ENCODE measurements at regions not wholly inside any gene's neighbourhood (a gene's known extent, or its start where the extent isn't known, plus 50 kb on each side); places are given as distances from the start of the nearest gene placed in this dataset.

DNA sequence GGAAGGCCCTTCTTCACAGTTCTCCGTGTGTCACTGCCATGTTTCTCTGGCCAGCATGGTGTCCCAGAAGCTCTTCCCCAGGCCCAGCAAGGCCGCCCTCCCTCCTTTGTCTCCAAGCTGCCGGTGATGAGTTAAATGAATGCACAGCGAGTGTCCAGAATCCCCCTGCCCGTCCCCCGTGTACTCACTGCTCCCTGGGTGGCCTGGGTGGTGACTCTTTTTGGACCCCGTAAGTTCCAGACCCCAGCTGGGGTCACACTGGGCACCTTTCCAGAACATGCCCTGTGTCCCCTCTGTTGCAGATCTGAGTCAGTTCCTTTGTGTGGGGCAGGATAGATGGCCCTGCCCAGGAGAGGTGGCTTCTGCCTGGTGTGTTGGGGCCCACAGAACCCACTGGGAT lies 95.0 kb downstream of the MRPL36 start:
- TF ChIP-seq, protein P1, sequence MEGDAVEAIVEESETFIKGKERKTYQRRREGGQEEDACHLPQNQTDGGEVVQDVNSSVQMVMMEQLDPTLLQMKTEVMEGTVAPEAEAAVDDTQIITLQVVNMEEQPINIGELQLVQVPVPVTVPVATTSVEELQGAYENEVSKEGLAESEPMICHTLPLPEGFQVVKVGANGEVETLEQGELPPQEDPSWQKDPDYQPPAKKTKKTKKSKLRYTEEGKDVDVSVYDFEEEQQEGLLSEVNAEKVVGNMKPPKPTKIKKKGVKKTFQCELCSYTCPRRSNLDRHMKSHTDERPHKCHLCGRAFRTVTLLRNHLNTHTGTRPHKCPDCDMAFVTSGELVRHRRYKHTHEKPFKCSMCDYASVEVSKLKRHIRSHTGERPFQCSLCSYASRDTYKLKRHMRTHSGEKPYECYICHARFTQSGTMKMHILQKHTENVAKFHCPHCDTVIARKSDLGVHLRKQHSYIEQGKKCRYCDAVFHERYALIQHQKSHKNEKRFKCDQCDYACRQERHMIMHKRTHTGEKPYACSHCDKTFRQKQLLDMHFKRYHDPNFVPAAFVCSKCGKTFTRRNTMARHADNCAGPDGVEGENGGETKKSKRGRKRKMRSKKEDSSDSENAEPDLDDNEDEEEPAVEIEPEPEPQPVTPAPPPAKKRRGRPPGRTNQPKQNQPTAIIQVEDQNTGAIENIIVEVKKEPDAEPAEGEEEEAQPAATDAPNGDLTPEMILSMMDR (IDR thresholded peaks at IDR 0.05; ENCODE audit: low read length), result no peak
- no peak for TF ChIP-seq EZH2phosphoT487 (IDR thresholded peaks at IDR 0.05; ENCODE audit: low read length)
